H1 (cell line): ENCODE measurements at regions not wholly inside any gene's neighbourhood (a gene's known extent, or its start where the extent isn't known, plus 50 kb on each side); places are given as distances from the start of the nearest gene placed in this dataset.

Source experiments
- ASH2L ChIP-seq: fragments of 200-600, 300-600 bp; sonication (generic); IDR thresholded peaks from one replicate; pipeline ENCODE4 v1.7.1; 2017; ENCODE audit warnings: low read length
- EP300 ChIP-seq, 2 experiments: IDR thresholded peaks; 1 replicate in 1 of 2; 2 replicates in 1 of 2; pipeline ENCODE4 v1.6.1; 2011 to 2012; ENCODE audit warnings: low read depth in 2 of 2, low read length in 2 of 2, mild to moderate bottlenecking in 2 of 2, borderline replicate concordance in 1 of 2, inconsistent platforms in 1 of 2, moderate library complexity in 1 of 2
- SP4 ChIP-seq: IDR thresholded peaks from 2 replicates; pipeline ENCODE4 v1.6.1; 2012; ENCODE audit warnings: low read length, inconsistent platforms

GRCh38 chr5:40165789-40166728, 513.7 kb upstream of the PTGER4 start (continued):
- no peak for TF ChIP-seq SP4
- no peak for TF ChIP-seq ASH2L
- no peak for TF ChIP-seq EP300 (IDR thresholded peaks at IDR 0.05; ENCODE audit: borderline replicate concordance in 1 of 2, low read depth in 2 of 2, low read length in 2 of 2)
